GM13977 (cell line): ENCODE measurements at regions not wholly inside any gene's neighbourhood (a gene's known extent, or its start where the extent isn't known, plus 50 kb on each side); places are given as distances from the start of the nearest gene placed in this dataset.

Source experiments
- DNase-seq: peaks from one replicate; pipeline ENCODE4 v3.0.0; 2012; ENCODE audit warnings: low spot score
- CTCF ChIP-seq: IDR thresholded peaks from 2 replicates; pipeline ENCODE4 v1.5.1; 2012; ENCODE audit warnings: mild to moderate bottlenecking, control low read depth; ENCODE audit not compliant: insufficient read depth; ENCODE audit errors: extremely low read depth, missing control alignments
- in situ Hi-C: fragments of 300-500 bp; cut with MboI; formaldehyde crosslinking; loops from one replicate; pipeline ENCODE4 v1.12.0; 2022; ENCODE audit warnings: low sequenced_read_pairs, low pct_unique_long_range_greater_than_20kb, mixed read lengths, inconsistent platforms; ENCODE audit not compliant: unreplicated experiment

DNA sequence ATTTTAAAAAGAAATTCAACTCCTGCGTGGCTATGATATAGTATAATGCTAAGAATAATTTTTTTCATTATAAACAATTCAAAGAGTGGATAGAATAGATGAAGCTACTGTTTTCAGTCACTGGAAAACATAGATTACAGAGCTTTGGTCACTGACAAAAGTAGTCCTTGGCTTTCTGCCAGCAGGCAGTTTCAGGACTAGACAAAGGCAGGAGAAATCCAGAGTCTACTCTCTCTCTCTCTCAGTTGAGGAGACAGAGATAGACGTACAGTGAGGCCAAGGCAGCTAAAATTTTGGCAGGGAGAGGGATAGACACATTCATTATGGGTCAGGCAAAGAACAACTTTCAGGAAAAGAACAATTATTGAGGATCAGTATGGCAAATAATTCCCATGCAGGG, 491.4 kb upstream of the CRIM1 start:
- no peak for TF ChIP-seq CTCF
- in situ Hi-C loops, result no loop called here
- DNase-seq, result no peak

DNA sequence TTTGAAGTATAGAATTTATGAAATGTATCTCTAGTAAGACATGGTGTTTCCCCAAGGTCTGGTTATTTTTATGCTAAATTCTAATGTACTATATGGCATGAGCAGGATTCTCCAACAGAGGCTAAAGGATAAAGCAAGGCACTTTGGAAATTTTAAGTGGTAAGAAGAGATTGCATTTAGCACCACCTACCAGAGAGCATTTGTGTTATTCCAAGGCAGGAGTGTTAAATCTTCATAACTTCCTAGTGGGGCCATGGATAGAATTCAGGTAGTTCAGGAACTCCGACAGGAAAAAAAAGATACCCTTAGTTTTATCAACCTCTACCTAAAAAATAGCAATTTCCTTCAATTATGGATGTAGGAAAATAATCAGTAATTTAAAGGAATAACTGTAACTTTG, 497.4 kb upstream of the CRIM1 start:
- in situ Hi-C loops, result no loop called here
- DNase-seq, result no peak
- peak; percentile 22 for TF ChIP-seq CTCF

DNA sequence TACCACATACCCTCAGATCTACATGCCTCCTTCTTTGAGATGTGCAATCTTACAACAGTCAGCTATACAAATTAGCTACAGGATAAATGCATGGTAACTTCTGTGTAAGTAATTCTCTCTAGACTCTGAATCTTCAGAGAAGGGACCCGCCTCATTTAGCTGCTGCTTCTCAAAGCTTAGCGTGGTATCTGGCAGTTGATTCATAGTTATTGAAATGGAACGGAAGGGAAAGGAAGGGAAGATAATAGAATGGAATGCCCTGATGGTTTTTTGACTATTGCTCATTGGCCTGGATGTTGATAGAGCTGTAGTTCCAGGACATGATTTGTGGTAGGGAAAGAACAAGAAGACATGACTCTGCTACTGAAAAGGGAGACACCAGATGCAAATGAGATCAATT, 498.1 kb upstream of the CRIM1 start:
- TF ChIP-seq CTCF, result no peak
- in situ Hi-C loops, result no loop called here
- DNase-seq, result no peak

DNA sequence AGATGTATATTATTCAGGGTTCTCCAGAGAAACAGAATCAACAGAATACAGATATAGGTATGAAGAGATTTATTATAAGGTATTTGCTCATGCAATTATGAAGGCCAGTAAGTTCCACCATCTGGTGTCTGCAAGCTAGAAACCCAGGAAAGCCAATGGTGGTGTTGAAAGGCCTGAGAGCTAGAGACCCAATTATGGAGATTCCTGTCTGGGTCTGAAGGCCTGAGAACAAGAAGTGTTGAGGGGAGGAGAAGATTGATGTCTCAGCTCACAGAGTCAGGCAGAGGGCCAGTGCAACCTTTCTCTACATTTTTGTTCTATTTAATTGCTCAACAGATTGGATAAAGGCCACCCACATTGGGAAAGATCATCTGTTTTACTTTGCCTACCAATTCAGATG, 524.2 kb upstream of the CRIM1 start:
- no peak for TF ChIP-seq CTCF
- in situ Hi-C loops, result no loop called here

GRCh38 chr2:35830833-35831232, 524.7 kb upstream of the CRIM1 start:
- no peak for TF ChIP-seq CTCF
- in situ Hi-C loops, result no loop called here
- DNase-seq, result no peak

More for the DNA sequence above, 524.2 kb upstream of the CRIM1 start:
- no peak for DNase-seq

- no peak for DNase-seq
- TF ChIP-seq CTCF, result no peak
- in situ Hi-C loops, result no loop called here
These were observed 528.5 kb upstream of the CRIM1 start for GRCh38 chr2:35827086-35827485.

GRCh38 chr2:35822716-35823115, 532.9 kb upstream of the CRIM1 start:
- no peak for DNase-seq
- no peak for TF ChIP-seq CTCF
- in situ Hi-C loops, result no loop called here
